ENCODE measurements at regions not wholly inside any gene's neighbourhood (a gene's known extent, or its start where the extent isn't known, plus 50 kb on each side); places are given as distances from the start of the nearest gene placed in this dataset.

DNA sequence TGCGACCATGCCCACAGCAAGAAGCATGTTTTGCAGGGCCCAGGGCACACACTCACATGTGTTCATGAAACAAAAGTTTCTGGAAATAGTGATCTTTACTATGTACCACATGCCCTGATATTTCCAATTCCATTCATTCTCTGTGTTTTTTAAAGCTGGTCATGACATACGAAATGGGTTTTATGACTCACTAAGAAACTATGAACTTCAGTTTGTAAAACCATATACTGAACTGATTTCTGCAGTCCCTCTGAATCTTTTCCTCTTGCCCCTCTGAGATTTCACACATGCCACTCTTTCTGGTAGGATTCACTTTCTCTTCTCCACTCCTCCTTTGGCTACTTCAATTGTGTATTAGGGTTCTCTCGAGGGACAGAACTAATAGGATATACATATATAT is 416.1 kb upstream of the TRPC7 start:
- Histone ChIP-seq H3K9me2 (no peaks in the 10 kb centered on the region), H3K4me3 (ENCODE audit: low read depth in 2 of 2, low read length in 1 of 2) (no peak overlapping the region), H3K79me2 (ENCODE audit: insufficient read depth) (no peaks in the 10 kb centered on the region), H3K27ac (ENCODE audit: low read depth in 2 of 2, low read length in 1 of 2) (no peak overlapping the region), H4K20me1 (ENCODE audit: insufficient read depth) (no peaks in the 10 kb centered on the region), H3K27me3 (ENCODE audit: insufficient read depth) (no peaks in the 10 kb centered on the region), H3K9me3 (no peaks in the 10 kb centered on the region), H3K4me1 (ENCODE audit: control insufficient read depth in 1 of 2, insufficient read depth in 2 of 2, low read depth in 1 of 2, low read length in 1 of 2) (no peaks in the 10 kb centered on the region), H3K36me3 (replicated peaks in 1 of 2; ENCODE audit: control insufficient read depth in 1 of 2, insufficient read depth in 2 of 2, low read length in 1 of 2) (no peaks in the 10 kb centered on the region), H3K4me2 (0 out of 2 replicates have a peak overlapping the region, but pooled peaks have one; percentile 8), H3F3A (replicated peaks; ENCODE audit: insufficient read depth) (no peaks in the 10 kb centered on the region), H3K9ac (no peak overlapping the region), H2AFZ (ENCODE audit: low read depth) (no peak overlapping the region)
- DNase-seq, result no peak
- TF ChIP-seq IRF3 (IDR thresholded peaks at IDR 0.05; ENCODE audit: low read depth, low read length), result no peak
- no peak for TF ChIP-seq FOSL2 (IDR thresholded peaks at IDR 0.05; ENCODE audit: borderline replicate concordance, low read depth)
- no peak for TF ChIP-seq RXRA (IDR thresholded peaks at IDR 0.05; ENCODE audit: borderline replicate concordance, low read depth)
- no peak for TF ChIP-seq EZH2phosphoT487 (IDR thresholded peaks at IDR 0.05; ENCODE audit: borderline replicate concordance, low read depth)
- TF ChIP-seq EP300 (IDR thresholded peaks at IDR 0.05; ENCODE audit: borderline replicate concordance in 1 of 2, low read depth in 1 of 2, low read length in 1 of 2), result no peak
- TF ChIP-seq, protein P1, sequence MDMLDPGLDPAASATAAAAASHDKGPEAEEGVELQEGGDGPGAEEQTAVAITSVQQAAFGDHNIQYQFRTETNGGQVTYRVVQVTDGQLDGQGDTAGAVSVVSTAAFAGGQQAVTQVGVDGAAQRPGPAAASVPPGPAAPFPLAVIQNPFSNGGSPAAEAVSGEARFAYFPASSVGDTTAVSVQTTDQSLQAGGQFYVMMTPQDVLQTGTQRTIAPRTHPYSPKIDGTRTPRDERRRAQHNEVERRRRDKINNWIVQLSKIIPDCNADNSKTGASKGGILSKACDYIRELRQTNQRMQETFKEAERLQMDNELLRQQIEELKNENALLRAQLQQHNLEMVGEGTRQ (IDR thresholded peaks at IDR 0.05; ENCODE audit: borderline replicate concordance, low read depth, low read length), result no peak
- TF ChIP-seq MAX (IDR thresholded peaks at IDR 0.05; ENCODE audit: low read depth), result no peak
- TF ChIP-seq NFIC (IDR thresholded peaks at IDR 0.05; ENCODE audit: borderline replicate concordance), result no peak
- TF ChIP-seq GATA2 (CRISPR knock-in tag; IDR thresholded peaks at IDR 0.05), result no peak
- no peak for TF ChIP-seq MEF2A (IDR thresholded peaks at IDR 0.05; ENCODE audit: borderline replicate concordance, low read depth)
- TF ChIP-seq, protein P2, sequence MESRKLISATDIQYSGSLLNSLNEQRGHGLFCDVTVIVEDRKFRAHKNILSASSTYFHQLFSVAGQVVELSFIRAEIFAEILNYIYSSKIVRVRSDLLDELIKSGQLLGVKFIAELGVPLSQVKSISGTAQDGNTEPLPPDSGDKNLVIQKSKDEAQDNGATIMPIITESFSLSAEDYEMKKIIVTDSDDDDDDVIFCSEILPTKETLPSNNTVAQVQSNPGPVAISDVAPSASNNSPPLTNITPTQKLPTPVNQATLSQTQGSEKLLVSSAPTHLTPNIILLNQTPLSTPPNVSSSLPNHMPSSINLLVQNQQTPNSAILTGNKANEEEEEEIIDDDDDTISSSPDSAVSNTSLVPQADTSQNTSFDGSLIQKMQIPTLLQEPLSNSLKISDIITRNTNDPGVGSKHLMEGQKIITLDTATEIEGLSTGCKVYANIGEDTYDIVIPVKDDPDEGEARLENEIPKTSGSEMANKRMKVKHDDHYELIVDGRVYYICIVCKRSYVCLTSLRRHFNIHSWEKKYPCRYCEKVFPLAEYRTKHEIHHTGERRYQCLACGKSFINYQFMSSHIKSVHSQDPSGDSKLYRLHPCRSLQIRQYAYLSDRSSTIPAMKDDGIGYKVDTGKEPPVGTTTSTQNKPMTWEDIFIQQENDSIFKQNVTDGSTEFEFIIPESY (IDR thresholded peaks at IDR 0.05; ENCODE audit: borderline replicate concordance, low read depth), result no peak
- no peak for TF ChIP-seq TCF12 (IDR thresholded peaks at IDR 0.05)
- no peak for TF ChIP-seq USF1 (IDR thresholded peaks at IDR 0.05; ENCODE audit: borderline replicate concordance, low read depth)
- ChIA-PET POLR2A (no interaction called here), CTCF (interaction anchor here (1.9 kb wide), 1 partner anchor 12 kb away, joined by 6 read pairs; no protein-coding TSS in a partner anchor)
- 21% methylated on average over 3 of the region's 3 CpGs for WGBS (ENCODE audit: low lambda C conversion rate)

Data from SK-N-SH (cell line).